NOMO-1 treated with dmso at 0.1 percent for 144 hours (cell line): ENCODE measurements at regions not wholly inside any gene's neighbourhood (a gene's known extent, or its start where the extent isn't known, plus 50 kb on each side); places are given as distances from the start of the nearest gene placed in this dataset.

Experiments used
- DNase-seq: peaks from one replicate; lab custom pipeline; 2025; ENCODE audit not compliant: unreplicated experiment; lab: John Stamatoyannopoulos, UW

GRCh38 chr6:170232186-170233002, 58.5 kb downstream of the DLL1 start:
- DNase-seq: no peak

DNA sequence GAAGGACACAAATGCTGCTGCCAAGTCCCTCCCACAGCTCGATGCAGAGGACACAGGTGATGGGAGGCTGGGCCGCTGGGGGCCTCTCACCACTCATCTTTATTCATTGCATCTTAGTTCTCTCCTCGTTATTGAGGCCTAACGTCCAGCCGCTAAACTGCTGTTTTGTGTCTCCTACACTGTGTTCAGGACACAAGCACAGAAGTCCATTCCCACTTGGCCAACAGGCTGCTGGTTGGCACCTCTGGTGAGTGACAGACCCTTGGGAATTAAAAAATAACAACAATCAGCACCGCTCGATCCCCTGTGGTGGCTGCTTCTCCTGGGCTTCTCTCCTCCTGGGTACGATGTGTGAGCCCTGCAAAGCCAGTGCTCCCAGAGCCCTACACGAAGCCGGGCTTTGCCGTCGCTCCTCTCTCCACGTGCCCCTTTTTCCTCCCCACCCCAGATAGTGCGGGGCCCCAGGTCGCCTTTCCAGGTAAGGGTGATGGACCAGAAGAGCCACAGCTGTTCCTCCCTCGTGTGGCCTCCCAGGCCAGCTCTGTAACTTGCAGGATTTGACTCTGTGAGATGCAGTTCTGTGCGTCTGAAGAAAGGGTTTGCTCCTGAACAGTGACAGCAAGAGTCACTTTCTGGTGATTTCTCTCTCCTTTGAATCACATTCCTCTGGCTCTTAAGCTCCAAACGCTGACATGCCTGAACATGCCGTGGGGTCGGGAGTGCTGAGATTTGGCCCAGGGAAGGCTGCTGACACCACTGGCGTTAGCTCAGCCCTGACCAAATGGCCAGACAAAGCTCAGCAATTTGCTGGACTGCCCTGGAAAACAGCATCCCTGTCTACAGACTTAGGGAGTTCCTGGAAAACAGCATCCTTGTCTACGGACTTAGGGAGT, 59.3 kb downstream of the DLL1 start:
- DNase-seq: no peak

DNA sequence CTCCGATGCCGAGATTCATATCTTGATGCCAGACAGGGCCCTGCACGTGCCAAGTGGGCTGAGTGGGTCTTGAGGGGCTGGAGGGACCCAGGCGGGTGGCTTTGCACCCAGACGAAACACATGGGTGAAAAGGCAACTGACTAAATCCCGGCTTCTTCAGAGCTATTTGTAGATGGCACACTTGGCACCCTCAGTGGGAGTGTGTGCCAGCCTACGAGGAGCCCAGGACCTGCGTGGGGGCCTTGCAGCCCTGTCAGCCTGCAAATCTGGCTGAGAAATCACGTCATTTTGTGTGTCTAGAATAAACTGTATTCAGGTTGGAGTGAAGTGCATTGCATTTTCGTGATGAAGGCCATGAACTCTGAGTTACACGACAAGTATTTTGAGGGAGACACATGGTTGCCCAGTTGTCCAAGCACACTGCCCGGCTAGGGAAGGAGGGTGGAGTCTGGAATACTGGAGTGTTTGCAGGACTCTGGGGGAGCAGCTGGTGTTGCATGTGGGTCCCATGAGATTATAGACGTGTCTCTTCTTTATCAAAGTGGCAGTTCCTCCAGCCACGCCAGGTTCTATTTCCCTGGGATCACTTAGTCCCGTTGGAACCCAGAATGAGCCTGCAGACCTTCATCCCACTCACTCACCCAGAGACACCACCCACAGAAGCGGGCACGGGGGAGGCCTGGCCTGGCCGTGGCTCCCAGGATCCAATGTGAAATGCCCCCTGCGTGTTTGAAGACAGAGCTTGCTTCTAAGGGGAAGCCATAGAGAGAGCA, 60.2 kb downstream of the DLL1 start:
- DNase-seq: no peak

- DNase-seq: no peak
These were observed 60.9 kb downstream of the DLL1 start for GRCh38 chr6:170229851-170230519.

DNA sequence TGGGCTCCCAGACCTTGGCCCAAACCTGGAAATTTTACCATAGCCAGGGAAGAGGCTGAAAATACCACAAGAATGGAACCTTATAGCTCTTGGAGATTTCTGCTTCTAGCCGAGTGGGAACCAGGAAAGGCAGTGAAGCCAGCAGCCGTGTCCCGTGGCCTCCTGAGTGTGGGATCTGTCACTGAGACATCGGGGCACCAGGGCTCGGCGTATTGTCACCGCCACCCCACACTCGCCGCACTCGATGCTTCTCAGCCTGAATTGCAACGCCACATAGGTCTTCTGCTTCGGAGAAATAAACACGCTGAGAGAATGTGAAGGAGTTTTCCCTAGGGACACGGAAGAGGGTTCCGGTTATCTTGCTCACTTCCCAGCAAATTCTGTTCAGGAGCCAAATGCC, 61.5 kb downstream of the DLL1 start:
- DNase-seq: no peak

DNA sequence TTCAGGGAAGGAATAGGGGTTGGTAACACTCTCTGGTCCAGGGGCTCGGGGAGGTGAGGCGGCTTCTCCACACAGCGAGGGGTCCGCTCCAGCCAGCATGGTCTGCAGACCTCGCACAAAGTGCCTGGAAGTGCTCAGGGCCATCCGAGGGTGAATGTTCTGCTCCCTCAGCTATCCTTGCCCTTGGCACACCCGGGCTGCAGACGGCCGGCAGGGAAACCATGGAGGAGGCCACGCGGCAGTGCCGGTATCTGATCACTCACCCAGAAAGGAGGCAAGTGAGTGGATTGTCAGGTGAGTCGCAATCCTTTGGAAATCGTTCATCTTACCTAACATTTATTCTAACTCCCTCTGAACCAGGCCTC, 62.0 kb downstream of the DLL1 start:
- no peak for DNase-seq

- no peak for DNase-seq
These were observed 62.6 kb downstream of the DLL1 start for GRCh38 chr6:170227996-170228945.

GRCh38 chr6:170227521-170227983, 63.3 kb downstream of the DLL1 start:
- no peak for DNase-seq

GRCh38 chr6:170226647-170227046, 64.2 kb downstream of the DLL1 start:
- no peak for DNase-seq

GRCh38 chr6:170225852-170226417, 64.9 kb downstream of the DLL1 start:
- DNase-seq: no peak

DNA sequence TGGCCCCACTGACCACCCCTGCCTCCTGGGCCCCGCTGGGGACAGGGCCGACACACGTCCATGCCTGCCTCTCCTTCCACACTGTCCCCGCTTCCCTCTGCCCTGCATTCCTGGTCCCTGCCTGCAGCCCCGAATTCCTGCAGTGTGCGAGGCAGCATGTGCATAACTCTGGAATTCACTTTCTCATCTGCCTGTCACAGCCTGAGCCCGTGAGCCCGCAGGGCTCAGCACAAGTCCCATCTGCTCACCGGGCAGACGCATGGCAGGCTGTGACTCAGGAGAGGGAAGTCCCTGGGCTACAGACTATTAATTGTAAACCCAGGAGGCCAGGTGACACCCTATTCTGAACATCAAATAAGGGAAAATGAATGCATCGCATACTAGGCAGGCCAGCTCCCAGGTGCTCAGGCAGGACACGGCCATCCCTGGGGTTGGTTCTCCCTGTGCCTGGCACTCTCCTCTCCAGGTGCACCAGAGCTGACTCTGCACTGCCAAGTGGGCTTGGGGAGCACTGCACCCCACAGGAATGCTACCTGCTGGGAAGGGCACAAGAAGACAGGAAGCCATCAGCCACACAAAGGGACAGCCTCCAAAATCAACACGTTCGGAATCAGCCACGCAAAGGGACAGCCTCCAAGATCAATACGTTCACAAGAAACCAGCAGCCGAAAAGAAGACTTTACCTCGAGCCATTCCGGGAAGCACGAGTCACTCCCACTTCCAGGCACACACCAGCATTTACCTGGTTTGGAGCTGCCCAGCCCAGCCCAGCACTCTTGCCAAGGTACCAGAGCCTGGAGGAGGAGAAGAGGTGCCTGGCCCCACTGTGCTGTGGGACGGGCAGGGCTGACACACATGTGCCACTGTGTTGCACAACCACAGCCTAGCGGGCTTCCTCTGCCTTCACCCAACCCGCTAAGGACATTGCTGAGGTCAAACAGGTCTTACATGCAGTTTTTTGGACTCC, 65.9 kb downstream of the DLL1 start:
- DNase-seq: peak; percentile 43

DNA sequence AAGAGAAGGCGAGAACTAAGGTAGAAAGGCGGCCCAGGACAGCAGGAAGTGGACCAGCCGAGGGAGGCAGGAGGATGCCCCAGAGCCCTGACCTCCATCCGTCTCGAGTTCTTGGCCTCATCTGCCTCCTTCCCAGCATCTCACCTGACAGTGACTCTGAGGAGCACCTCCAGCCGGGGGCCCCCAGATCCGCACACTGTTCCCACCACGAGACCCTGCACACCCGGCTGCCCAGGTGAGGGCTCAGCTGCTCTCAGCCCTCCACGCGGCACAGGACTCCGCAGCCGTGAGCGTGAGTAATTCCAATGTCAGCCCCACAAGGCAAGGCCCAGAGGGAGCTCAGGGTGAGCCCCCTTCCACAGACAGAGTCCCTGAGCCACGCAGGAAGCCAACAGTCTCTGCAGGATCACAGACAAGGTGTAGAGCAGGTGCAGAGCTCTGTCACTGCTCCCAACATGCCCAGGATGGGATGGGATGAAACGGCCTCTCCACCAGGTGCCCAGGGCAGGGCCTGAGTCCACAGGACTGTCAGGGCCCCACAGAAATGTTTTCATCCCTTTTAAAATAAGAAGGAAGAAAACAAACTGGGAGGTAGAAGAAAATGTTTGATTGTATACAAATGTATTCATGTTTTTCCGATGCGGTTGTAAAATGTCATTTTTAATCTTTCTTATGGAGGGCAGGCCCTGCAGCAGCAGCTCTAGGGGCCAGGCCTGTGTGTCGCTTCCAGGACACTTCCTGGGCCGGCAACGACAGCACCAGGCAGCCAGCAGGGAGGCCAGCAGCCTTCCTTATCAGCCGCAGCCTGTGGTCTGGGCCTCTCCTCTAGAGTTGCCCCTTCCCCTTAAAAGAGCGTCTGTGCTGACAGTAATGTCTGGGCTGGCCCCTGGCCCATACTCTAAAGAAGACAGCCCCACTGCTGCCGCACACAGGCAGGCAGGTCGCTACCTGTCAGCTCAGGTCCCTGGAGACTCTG, 66.9 kb downstream of the DLL1 start:
- no peak for DNase-seq

GRCh38 chr6:170222498-170223471, 68.1 kb downstream of the DLL1 start:
- DNase-seq: peak; percentile 57

DNA sequence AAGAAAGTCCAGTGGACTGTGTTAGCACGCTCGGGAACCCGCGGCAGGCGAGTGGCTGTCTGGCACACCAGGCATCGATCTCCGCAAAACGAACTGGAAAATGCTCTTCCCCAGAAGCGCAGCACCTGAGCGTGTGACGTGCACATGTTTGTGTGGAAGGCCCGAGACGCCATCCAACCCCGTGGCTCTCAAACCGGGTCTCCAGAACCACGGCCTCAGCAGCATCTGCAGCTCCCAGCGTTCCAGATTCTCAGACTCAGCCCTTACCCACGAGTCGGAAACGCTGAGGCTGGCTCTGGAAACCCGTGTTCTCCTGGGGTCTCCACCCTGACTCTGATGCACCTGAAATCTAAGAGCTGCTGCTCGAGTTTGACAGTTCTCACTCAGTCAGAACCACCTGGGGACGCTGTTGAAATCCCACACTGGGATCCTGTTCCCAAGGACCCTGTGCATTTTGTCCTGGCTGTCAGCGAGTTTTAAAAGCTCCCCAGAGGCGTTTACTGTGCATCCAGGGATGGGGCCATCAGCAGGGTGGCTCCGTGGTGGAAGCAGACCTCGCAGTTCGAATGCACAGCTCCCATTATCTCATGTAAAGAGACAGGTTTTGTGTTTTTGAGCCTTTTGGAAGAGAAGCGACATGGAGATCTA, 69.0 kb downstream of the DLL1 start:
- no peak for DNase-seq

- DNase-seq: peak; percentile 20
These were observed 69.7 kb downstream of the DLL1 start for GRCh38 chr6:170221052-170221752.
